Choroid plexus epithelial cell (primary cell): ENCODE measurements at regions not wholly inside any gene's neighbourhood (a gene's known extent, or its start where the extent isn't known, plus 50 kb on each side); places are given as distances from the start of the nearest gene placed in this dataset.

ENCODE experiments used
- DNase-seq: peaks from one replicate; pipeline ENCODE4 v3.0.0-alpha.2; 2010; ENCODE audit warnings: low read depth
- H3K4me3 ChIP-seq: 2 replicates; pipeline ENCODE4 v1.5.1; 2011; ENCODE audit warnings: low read depth, mild to moderate bottlenecking, control low read depth, low read length, moderate library complexity
- CTCF ChIP-seq: conservative IDR thresholded peaks from 2 replicates; pipeline ENCODE4 v1.5.1; 2011; ENCODE audit warnings: low read depth, mild to moderate bottlenecking, control low read depth, inconsistent platforms, low read length, moderate library complexity

DNA sequence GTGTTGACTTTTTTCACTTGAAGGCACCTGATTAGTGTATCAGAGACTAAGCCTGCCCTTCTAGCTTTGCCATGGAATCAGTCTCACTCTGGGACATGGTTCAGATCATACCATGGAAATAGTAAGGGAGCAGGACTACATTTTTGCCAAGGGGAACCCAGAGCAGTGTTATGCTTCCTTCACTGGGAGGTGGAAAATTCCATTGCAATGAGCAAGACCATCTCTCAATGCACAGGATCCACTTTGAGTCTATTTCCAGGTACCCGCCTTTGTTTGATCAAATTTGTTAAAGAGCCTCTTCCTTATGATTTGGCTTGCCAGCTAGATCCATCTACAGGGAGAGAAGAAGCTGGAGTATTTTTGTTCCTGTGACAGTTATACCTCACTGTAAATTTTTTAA is 395.8 kb downstream of the MTX2 start:
- no peak for TF ChIP-seq CTCF
- H3K4me3 ChIP-seq = no peak overlapping the region
- no peak for DNase-seq

GRCh38 chr2:176668912-176669311 is 399.7 kb downstream of the MTX2 start:
- no peak for DNase-seq
- H3K4me3 ChIP-seq = no peak overlapping the region
- no peak for TF ChIP-seq CTCF

GRCh38 chr2:176669398-176670174 is 400.3 kb downstream of the MTX2 start:
- no peak for DNase-seq
- no peak overlapping the region for H3K4me3 ChIP-seq
- TF ChIP-seq CTCF = no peak

DNA sequence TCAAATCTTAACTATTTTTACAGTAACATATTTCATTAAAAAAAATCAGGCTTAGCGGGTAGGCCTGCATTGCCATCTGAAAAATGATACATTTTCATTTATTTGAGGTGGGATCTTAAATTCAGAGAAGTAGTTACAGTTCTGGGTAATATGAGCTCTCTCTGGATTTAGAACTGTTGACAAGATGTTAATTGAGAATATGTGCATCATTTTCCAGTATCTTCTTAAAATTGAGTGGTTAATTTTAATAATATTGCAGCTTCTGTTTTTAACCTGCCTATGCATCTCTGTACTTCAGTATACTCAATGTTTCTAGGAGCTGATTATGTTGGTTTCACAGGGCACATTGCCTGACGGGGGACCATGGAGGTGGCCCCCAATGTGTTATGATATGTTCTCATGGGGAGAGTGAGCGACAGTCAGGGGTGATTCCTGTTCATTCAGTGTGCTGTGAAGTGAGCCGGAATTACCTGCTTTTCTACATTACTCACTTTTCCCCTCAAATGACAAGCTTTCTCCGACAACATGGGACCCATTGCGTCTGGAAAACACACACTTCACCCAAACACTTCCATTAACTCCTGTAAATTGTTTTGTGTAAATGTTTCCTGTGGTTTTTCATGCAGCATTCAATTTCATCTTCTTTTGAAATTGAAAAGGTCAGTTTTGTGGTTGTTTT is 406.2 kb downstream of the MTX2 start:
- TF ChIP-seq CTCF = no peak
- DNase-seq = no peak
- no peak overlapping the region for H3K4me3 ChIP-seq

DNA sequence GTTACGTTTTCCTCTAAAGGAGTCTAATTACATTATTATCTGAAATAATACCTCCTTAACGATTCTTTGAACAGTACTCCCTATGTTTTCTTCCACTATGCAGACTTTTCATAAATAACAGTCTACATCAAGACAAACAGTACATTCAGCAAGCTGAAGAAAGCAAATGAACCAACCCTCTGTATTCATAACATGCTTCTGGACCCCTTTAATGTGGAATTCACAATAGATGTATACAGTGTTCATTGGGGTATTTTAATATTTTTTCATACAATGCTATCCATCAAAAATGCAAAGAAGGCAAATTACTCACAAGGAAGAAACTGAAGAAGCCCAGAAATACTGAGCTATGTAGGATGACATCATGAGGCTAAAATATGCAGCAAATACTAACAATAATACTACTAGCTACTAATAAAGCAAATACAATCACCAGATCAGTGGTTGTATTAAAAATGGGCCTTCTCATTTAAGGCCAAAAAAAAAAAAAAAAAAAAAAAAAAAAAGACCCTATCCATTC is 408.6 kb downstream of the MTX2 start:
- H3K4me3 ChIP-seq = no peak overlapping the region
- no peak for DNase-seq
- no peak for TF ChIP-seq CTCF

DNA sequence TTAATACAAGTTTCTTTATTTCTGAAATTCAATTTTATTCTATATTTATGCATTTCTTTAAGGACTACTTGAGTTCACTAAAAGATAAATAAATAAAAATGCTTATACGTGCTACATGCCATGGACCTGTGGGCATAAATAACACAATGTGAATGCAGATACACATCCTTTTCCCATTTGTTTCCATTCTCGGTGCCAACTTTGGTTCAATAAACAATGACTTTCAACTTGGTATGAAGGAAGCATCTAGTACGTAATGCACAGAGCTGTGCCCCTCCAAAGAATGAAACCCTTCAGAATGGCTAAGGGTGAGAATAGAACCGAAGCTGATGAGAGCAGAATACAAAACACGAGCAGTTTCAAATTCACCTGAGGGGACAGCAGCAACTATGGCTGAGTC is 409.3 kb downstream of the MTX2 start:
- no peak overlapping the region for H3K4me3 ChIP-seq
- no peak for DNase-seq
- no peak for TF ChIP-seq CTCF
